K562 (cell line): ENCODE measurements at regions not wholly inside any gene's neighbourhood (a gene's known extent, or its start where the extent isn't known, plus 50 kb on each side); places are given as distances from the start of the nearest gene placed in this dataset.

Experiments used
- DEAF1 ChIP-seq: fragments of 450-650 bp; formaldehyde crosslinking; IDR thresholded peaks from 2 replicates; pipeline ENCODE4 v1.4.0; 2020; ENCODE audit warnings: mild to moderate bottlenecking, moderate library complexity
- DNMT1 ChIP-seq: fragments of 450-650 bp; IDR thresholded peaks from 2 replicates; pipeline ENCODE4 v1.6.1; 2016; ENCODE audit warnings: antibody characterized with exemption, mild to moderate bottlenecking
- FOS ChIP-seq: IDR thresholded peaks from 3 replicates; pipeline ENCODE4 v1.6.1; 2011; ENCODE audit not compliant: insufficient read length; ENCODE audit errors: extremely low read depth
- HSF4 ChIP-seq: fragments of 250-450 bp; sonication (Bioruptor Pico); IDR thresholded peaks from 2 replicates; pipeline ENCODE4 v2.1.2; 2022; ENCODE audit warnings: mild to moderate bottlenecking, moderate library complexity, borderline replicate concordance
- MTA3 ChIP-seq: fragments of 450-650 bp; formaldehyde crosslinking; IDR thresholded peaks from 2 replicates; pipeline ENCODE4 v1.6.1; 2017; ENCODE audit warnings: mild to moderate bottlenecking, borderline replicate concordance
- POLR2A ChIP-seq: fragments of 450-650 bp; conservative IDR thresholded peaks from 2 replicates; pipeline ENCODE4 v1.6.1; 2016
- SMARCE1 ChIP-seq: fragments of 450-650 bp; IDR thresholded peaks from 2 replicates; pipeline ENCODE4 v1.7.1; 2016; ENCODE audit warnings: mild to moderate bottlenecking
- SRF ChIP-seq, 2 experiments: fragments of 250-450, 450-650 bp in 1 of 2; sonication (Bioruptor Pico) in 1 of 2; sonication (generic) in 1 of 2; formaldehyde crosslinking; IDR thresholded peaks; 2 replicates each; pipeline versions ENCODE4 v1.5.0 to v1.5.1; 2020 to 2022; ENCODE audit warnings: mild to moderate bottlenecking in 1 of 2, missing genetic modification reagents in 1 of 2

- TF ChIP-seq POLR2A (no peak), FOS (no peak), MTA3 (no peak), HSF4 (no peak), DNMT1 (no peak), SRF (CRISPR knock-in tag; IDR thresholded peaks at IDR 0.05) (no peak), DEAF1 (CRISPR knock-in tag) (no peak), SMARCE1 (no peak)
Measured at GRCh38 chr2:238520359-238520886, 93.7 kb downstream of the ASB1 start.
